HFF-Myc (cell line): ENCODE measurements at regions not wholly inside any gene's neighbourhood (a gene's known extent, or its start where the extent isn't known, plus 50 kb on each side); places are given as distances from the start of the nearest gene placed in this dataset.

Source experiments
- DNase-seq: peaks from one replicate; pipeline ENCODE4 v3.0.0-alpha.2; 2011; ENCODE audit warnings: low read depth; ENCODE audit errors: extremely low read depth
- H3K4me3 ChIP-seq: replicated peaks from 2 replicates; pipeline ENCODE4 v1.5.1; 2011; ENCODE audit warnings: low read depth, mild to moderate bottlenecking, control low read depth, low read length
- CTCF ChIP-seq: IDR thresholded peaks from 2 replicates; pipeline ENCODE4 v1.5.1; 2012; ENCODE audit warnings: mild to moderate bottlenecking, low read depth, low read length, control low read depth; ENCODE audit errors: missing control alignments

DNA sequence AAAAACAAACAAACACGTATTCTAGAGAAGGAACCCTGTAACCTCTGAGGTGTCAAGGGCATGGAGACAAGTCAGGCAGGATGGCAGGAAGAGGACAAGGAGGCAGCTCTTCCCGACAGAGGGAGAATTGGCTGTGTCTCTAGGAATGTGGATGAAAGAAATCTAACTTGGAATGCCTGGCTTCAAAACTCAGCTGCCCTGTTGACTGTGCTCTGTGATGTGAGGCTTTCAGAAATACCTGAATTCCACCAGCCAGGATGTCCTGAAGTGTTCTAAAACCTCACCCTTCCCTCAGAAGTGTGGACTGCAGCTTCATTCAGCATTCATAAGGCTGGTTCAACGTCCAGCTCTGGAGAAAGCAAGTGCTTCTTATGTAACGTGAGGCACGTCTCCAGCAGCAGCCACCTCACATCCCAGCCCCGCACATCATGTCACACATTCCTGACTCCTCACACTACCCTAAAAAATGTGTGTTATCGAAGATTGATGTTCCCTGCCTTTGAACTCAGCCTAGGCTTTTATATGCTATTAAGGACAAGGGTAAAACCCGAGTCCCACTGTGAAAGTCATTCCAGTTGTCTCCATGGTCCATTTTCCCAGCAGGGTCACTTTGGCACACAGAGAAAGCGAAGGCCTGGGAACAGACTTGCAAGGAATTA, 398.9 kb downstream of the ETS1 start:
- H3K4me3 ChIP-seq = no peak overlapping the region
- DNase-seq = no peak
- no peak for TF ChIP-seq CTCF

- TF ChIP-seq CTCF = no peak
- peak; percentile 87 for DNase-seq
- no peak overlapping the region for H3K4me3 ChIP-seq
Measured at GRCh38 chr11:128187835-128188234, 399.5 kb downstream of the ETS1 start.

- no peak for TF ChIP-seq CTCF
- no peak for DNase-seq
- no peak overlapping the region for H3K4me3 ChIP-seq
Measured at GRCh38 chr11:128187377-128187776, 400.0 kb downstream of the ETS1 start.

GRCh38 chr11:128184981-128185380, 402.4 kb downstream of the ETS1 start:
- TF ChIP-seq CTCF = no peak
- no peak overlapping the region for H3K4me3 ChIP-seq
- no peak for DNase-seq

GRCh38 chr11:128182844-128183243, 404.5 kb downstream of the ETS1 start:
- TF ChIP-seq CTCF = no peak
- DNase-seq = no peak
- no peak overlapping the region for H3K4me3 ChIP-seq

DNA sequence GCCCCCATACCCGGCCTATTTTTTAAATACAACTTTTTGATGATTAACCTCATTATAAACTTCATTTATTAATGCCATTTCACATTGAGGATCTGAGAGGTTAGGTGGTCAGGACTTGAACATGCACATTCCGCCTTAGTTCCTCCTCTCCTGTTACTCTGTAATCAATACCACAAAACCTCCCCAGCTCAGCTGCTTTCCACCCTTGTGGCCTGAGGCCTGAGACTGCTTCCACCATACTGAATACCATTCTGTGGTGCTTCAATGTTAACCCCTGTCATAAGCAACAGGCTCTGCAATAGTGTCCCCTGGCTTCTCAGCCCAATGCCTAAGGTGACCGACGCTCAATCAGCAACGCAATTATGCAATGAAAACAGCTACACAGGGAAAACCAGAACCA, 405.4 kb downstream of the ETS1 start:
- no peak for DNase-seq
- no peak for TF ChIP-seq CTCF
- H3K4me3 ChIP-seq = no peak overlapping the region

DNA sequence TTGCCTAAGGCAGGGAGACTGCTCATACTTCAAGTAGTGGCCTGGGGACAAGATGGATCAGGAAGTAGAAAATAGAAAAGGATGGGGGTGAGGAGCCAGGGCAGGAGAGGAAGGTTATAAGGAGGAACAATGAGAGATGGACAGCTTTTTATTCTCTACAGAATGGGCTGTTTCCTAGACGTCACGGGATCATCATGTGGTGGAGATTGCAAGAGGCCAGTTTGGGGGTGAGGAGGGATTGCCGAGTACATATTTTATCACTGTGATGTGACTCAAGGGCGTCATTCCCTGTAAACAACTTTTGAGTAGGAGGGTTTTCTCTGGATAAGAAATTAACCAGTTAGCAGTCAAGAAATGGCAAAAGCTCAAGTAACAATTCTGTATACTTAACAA, 406.3 kb downstream of the ETS1 start:
- no peak for TF ChIP-seq CTCF
- no peak overlapping the region for H3K4me3 ChIP-seq
- no peak for DNase-seq
